ENCODE measurements at regions not wholly inside any gene's neighbourhood (a gene's known extent, or its start where the extent isn't known, plus 50 kb on each side); places are given as distances from the start of the nearest gene placed in this dataset.

DNA sequence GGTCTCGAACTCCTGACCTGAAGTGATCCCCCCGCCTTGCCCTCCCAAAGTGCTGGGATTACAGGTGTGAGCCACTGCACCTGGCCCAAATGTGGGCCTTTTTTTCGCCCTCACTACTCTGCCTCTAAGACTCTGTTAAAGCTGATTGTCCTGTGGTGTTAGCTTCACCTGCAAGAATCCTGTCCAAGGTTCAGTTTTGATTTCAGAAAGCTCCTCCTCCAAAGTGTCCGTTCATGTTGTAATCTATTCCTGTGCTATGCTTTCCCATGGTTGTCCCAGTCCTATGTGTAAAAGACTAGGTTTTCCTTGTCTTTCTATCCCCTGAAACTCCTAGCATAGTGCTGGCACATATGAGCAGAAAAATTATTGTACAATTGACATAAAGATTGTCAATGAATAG is 440.9 kb downstream of the KLF5 start:
- Histone ChIP-seq H3K27ac (no peak overlapping the region), H3K4me1 (no peaks in the 10 kb centered on the region), H3K36me3 (replicated peaks in 1 of 2; ENCODE audit: insufficient read depth in 1 of 2, low read depth in 2 of 2) (no peaks in the 10 kb centered on the region), H3K9me3 (no peaks in the 10 kb centered on the region), H3K4me3 (no peak overlapping the region), H3K27me3 (no peaks in the 10 kb centered on the region)
- 75 to 80% methylated on average over 4 of the region's 4 CpGs for WGBS, 2 donors
- TF ChIP-seq POLR2A (IDR thresholded peaks at IDR 0.05), result no peak
- TF ChIP-seq, protein P1, sequence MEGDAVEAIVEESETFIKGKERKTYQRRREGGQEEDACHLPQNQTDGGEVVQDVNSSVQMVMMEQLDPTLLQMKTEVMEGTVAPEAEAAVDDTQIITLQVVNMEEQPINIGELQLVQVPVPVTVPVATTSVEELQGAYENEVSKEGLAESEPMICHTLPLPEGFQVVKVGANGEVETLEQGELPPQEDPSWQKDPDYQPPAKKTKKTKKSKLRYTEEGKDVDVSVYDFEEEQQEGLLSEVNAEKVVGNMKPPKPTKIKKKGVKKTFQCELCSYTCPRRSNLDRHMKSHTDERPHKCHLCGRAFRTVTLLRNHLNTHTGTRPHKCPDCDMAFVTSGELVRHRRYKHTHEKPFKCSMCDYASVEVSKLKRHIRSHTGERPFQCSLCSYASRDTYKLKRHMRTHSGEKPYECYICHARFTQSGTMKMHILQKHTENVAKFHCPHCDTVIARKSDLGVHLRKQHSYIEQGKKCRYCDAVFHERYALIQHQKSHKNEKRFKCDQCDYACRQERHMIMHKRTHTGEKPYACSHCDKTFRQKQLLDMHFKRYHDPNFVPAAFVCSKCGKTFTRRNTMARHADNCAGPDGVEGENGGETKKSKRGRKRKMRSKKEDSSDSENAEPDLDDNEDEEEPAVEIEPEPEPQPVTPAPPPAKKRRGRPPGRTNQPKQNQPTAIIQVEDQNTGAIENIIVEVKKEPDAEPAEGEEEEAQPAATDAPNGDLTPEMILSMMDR (IDR thresholded peaks at IDR 0.05), result no peak
- intact Hi-C loops (cut with DNase I), result no loop called here
- ATAC-seq (no peak), DNase-seq (no peak)

DNA sequence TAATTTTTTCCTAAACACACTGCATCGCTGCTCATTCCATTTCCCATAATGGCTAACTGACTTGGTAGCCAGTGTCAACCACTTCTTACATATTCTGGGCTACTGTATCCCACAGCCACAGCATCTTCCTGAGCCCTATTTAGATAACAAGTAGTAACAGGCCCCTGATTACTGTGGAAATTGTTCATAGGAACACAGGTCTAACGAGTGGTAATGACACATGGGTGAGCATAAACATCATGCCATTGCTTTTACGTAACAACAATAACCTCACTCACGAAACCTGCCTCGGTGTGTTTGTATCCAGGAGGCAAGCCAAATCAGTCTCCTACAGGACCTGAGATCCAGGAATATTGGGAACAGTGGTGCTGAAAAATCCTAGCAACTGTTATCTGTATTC is 438.6 kb downstream of the KLF5 start:
- Histone ChIP-seq H3K36me3 (replicated peaks in 1 of 2; ENCODE audit: insufficient read depth in 1 of 2, low read depth in 2 of 2) (no peaks in the 10 kb centered on the region), H3K4me1 (no peaks in the 10 kb centered on the region), H3K27ac (no peak overlapping the region), H3K27me3 (no peaks in the 10 kb centered on the region), H3K9me3 (no peaks in the 10 kb centered on the region), H3K4me3 (no peak overlapping the region)
- no peak for ATAC-seq
- TF ChIP-seq, protein P1 (IDR thresholded peaks at IDR 0.05), result no peak
- TF ChIP-seq POLR2A (IDR thresholded peaks at IDR 0.05), result no peak
- intact Hi-C loops (cut with DNase I), result no loop called here
- 85 to 86% methylated on average over 5 of the region's 5 CpGs for WGBS, 2 donors
- DNase-seq, result no peak

DNA sequence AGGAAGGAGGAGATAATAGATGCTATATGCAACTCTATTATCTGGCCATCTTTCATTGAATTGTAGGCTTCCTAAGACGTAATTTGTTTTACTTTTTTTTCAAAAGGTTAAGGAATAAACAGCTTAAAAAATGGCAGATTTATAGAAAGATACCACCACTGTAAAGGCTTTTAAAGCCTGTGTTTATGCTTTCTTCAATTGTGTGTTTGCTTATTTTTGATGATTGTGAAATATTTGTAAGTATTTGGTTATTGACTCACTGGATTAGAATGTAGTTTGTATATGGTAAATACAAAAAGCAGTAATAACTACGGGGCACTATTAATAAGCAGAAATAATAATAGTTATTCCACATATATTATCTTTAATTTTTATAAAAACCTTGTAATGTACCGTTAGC is 437.9 kb downstream of the KLF5 start:
- Histone ChIP-seq H3K4me3 (no peak overlapping the region), H3K9me3 (no peaks in the 10 kb centered on the region), H3K4me1 (no peaks in the 10 kb centered on the region), H3K27ac (no peak overlapping the region), H3K27me3 (no peaks in the 10 kb centered on the region), H3K36me3 (replicated peaks in 1 of 2; ENCODE audit: insufficient read depth in 1 of 2, low read depth in 2 of 2) (no peaks in the 10 kb centered on the region)
- ATAC-seq (no peak), DNase-seq (no peak)
- no peak for TF ChIP-seq POLR2A (IDR thresholded peaks at IDR 0.05)
- TF ChIP-seq, protein P1 (IDR thresholded peaks at IDR 0.05), result no peak
- intact Hi-C loops (cut with DNase I), result no loop called here
- WGBS, 2 donors, result 71% methylated on average over 3 of the region's 3 CpGs

DNA sequence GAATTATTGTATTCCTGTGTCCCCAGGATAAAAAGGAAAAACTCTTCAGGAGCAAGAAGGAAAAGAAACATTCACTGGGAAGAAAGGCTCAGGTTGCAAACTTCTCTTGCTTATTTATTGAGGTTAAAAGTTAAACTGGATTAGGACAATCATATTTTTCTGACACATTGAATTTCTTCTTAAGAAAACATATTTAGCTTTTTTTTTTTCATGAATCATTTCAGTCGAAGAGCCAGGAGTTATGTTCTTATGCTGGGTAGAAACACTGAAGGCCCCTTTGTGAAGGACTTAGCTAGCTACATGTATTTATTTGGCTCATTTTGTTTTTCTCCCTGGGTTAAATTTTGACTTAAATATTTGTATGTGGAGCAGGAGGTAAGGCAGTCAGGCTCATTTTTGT is 434.0 kb downstream of the KLF5 start:
- intact Hi-C loops (cut with DNase I), result no loop called here
- ATAC-seq, result no peak
- DNase-seq, result no peak
- Histone ChIP-seq H3K36me3 (replicated peaks in 1 of 2; ENCODE audit: insufficient read depth in 1 of 2, low read depth in 2 of 2) (no peaks in the 10 kb centered on the region), H3K27ac (no peak overlapping the region), H3K4me1 (no peaks in the 10 kb centered on the region), H3K27me3 (no peaks in the 10 kb centered on the region), H3K9me3 (no peaks in the 10 kb centered on the region), H3K4me3 (no peak overlapping the region)
- 24 to 27% methylated on average over 1 of the region's 1 CpG for WGBS, 2 donors
- TF ChIP-seq POLR2A (IDR thresholded peaks at IDR 0.05), result no peak
- TF ChIP-seq, protein P1 (IDR thresholded peaks at IDR 0.05), result no peak

DNA sequence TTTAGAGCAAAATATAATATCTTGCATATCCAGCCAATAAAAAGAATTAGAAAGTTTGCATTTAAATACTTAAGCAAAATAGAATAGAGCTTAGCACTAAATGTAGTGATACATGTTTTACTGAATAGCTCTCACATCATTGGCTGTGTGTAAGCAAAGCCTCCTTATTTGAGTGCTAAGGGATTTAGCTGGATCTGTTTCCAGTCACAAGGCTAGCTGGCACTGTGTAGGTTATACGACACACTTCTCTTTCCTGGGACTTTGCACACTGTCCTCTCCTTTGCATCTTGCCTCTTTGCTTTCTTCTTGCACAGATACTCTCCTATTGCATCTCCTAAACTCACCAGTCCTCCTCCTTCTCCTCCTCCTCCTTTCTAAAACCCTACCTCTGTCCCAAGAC is 423.8 kb downstream of the KLF5 start:
- Histone ChIP-seq H3K9me3 (no peaks in the 10 kb centered on the region), H3K27ac (no peak overlapping the region), H3K36me3 (replicated peaks in 1 of 2; ENCODE audit: insufficient read depth in 1 of 2, low read depth in 2 of 2) (no peaks in the 10 kb centered on the region), H3K27me3 (no peaks in the 10 kb centered on the region), H3K4me1 (no peaks in the 10 kb centered on the region), H3K4me3 (no peak overlapping the region)
- intact Hi-C loops (cut with DNase I), result no loop called here
- TF ChIP-seq, protein P1 (IDR thresholded peaks at IDR 0.05), result no peak
- TF ChIP-seq POLR2A (IDR thresholded peaks at IDR 0.05), result no peak
- no peak for ATAC-seq
- WGBS, 2 donors, result 92 to 94% methylated on average over 1 of the region's 1 CpG
- DNase-seq, result no peak

All from body of pancreas (tissue), 4 donors.